ENCODE measurements at regions not wholly inside any gene's neighbourhood (a gene's known extent, or its start where the extent isn't known, plus 50 kb on each side); places are given as distances from the start of the nearest gene placed in this dataset.

DNA sequence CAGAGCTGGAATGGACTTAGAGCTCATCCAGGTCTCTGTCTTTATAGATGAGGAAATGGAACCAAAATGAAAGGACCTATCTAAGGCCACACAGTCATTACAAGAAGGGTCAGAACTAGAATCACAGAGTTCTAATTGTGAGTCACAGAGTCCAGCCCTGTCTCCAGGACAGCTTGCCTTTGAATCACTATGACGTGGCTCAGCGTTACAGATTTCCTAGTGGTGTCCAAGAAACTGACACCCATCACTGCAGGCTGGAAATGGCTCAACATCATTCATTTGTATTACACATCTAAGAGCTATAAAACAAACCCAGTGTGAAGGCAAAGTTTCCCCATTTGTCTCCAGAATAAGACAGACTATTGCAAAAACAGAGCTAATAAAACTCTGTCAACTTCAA is 164.3 kb upstream of the SIX2 start:
- intact Hi-C loops (cut with DNase I): no loop called here
- ATAC-seq: no peak

DNA sequence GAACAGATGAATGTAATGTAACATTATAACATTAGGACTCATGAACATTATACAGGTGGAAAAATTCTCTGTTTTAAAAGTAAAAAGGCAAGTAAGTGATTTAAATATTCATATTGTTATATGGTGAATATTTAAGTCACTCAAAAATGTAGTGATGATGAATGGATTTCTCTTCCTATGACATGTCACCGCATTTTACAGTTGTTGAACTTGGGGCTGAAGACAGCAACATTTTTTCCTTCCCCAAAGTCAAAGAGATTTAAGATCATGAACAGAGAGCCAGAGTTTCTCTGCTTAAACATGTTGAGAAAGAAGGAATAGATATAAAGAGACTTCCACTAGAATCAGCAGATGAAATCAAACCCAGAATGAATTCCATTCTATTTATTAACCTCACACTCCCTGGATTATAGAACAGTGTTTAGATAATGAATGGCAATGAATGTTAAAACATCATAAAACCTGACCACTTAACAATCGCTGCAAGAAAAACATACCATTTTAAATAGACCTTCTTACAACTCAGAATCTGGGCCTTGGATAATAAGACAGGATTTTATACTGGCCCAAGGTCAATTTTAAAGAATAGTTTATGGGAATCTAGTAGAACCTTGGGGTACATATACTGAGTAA is 163.6 kb upstream of the SIX2 start:
- Histone ChIP-seq H3K36me3 (replicated peaks in 1 of 2; ENCODE audit: insufficient read depth in 1 of 2, low read depth in 2 of 2) (no peaks in the 10 kb centered on the region), H3K9me3 (no peaks in the 10 kb centered on the region), H3K4me3 (no peak overlapping the region), H3K4me1 (peaks cover 20% of the 10 kb centered on the region), H3K27ac (no peak overlapping the region), H3K27me3 (no peaks in the 10 kb centered on the region)
- WGBS, 2 donors: 86 to 87% methylated on average over 2 of the region's 2 CpGs
- TF ChIP-seq, protein P1, sequence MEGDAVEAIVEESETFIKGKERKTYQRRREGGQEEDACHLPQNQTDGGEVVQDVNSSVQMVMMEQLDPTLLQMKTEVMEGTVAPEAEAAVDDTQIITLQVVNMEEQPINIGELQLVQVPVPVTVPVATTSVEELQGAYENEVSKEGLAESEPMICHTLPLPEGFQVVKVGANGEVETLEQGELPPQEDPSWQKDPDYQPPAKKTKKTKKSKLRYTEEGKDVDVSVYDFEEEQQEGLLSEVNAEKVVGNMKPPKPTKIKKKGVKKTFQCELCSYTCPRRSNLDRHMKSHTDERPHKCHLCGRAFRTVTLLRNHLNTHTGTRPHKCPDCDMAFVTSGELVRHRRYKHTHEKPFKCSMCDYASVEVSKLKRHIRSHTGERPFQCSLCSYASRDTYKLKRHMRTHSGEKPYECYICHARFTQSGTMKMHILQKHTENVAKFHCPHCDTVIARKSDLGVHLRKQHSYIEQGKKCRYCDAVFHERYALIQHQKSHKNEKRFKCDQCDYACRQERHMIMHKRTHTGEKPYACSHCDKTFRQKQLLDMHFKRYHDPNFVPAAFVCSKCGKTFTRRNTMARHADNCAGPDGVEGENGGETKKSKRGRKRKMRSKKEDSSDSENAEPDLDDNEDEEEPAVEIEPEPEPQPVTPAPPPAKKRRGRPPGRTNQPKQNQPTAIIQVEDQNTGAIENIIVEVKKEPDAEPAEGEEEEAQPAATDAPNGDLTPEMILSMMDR (IDR thresholded peaks at IDR 0.05): no peak
- TF ChIP-seq POLR2A (IDR thresholded peaks at IDR 0.05): no peak
- ATAC-seq (no peak), DNase-seq (no peak)
- intact Hi-C loops (cut with DNase I): no loop called here

More for the DNA sequence above, 164.3 kb upstream of the SIX2 start:
- peak in 2 of 4 donors; percentile 15 to 28 for DNase-seq
- no peak overlapping the region for H3K27ac ChIP-seq
- H3K36me3 ChIP-seq (replicated peaks in 1 of 2; ENCODE audit: insufficient read depth in 1 of 2, low read depth in 2 of 2): no peaks in the 10 kb centered on the region
- TF ChIP-seq POLR2A (IDR thresholded peaks at IDR 0.05): no peak
- TF ChIP-seq, protein P1 (IDR thresholded peaks at IDR 0.05): peak in 1 of 7 experiments; percentile 20
- H3K9me3 ChIP-seq: no peaks in the 10 kb centered on the region
- WGBS, 2 donors: 37 to 47% methylated on average over 2 of the region's 2 CpGs
- H3K4me3 ChIP-seq: no peak overlapping the region
- no peaks in the 10 kb centered on the region for H3K27me3 ChIP-seq
- peaks cover 16% of the 10 kb centered on the region for H3K4me1 ChIP-seq

GRCh38 chr2:45172142-45172541 is 162.9 kb upstream of the SIX2 start:
- Histone ChIP-seq H3K36me3 (replicated peaks in 1 of 2; ENCODE audit: insufficient read depth in 1 of 2, low read depth in 2 of 2) (no peaks in the 10 kb centered on the region), H3K27me3 (no peaks in the 10 kb centered on the region), H3K9me3 (no peaks in the 10 kb centered on the region), H3K4me3 (no peak overlapping the region), H3K27ac (no peak overlapping the region), H3K4me1 (peaks cover 21% of the 10 kb centered on the region)
- TF ChIP-seq POLR2A (IDR thresholded peaks at IDR 0.05): no peak
- TF ChIP-seq, protein P1 (IDR thresholded peaks at IDR 0.05): no peak
- no peak for ATAC-seq
- WGBS, 2 donors: 90 to 97% methylated on average over 1 of the region's 1 CpG
- intact Hi-C loops (cut with DNase I): no loop called here
- DNase-seq: no peak

- H3K27me3 ChIP-seq: no peaks in the 10 kb centered on the region
- WGBS, 2 donors: 44 to 53% methylated on average over 6 of the region's 6 CpGs
- no peak for TF ChIP-seq POLR2A (IDR thresholded peaks at IDR 0.05)
- TF ChIP-seq, protein P1 (IDR thresholded peaks at IDR 0.05): no peak
- ATAC-seq: no peak
- no peaks in the 10 kb centered on the region for H3K36me3 ChIP-seq (replicated peaks in 1 of 2; ENCODE audit: insufficient read depth in 1 of 2, low read depth in 2 of 2)
- no peak overlapping the region for H3K4me3 ChIP-seq
- H3K4me1 ChIP-seq: peaks cover 21% of the 10 kb centered on the region
- DNase-seq: peak in 1 of 4 donors; percentile 15
- intact Hi-C loops (cut with DNase I): no loop called here
- no peaks in the 10 kb centered on the region for H3K9me3 ChIP-seq
- H3K27ac ChIP-seq: no peak overlapping the region
Measured at GRCh38 chr2:45171136-45171501, 161.9 kb upstream of the SIX2 start.

All from body of pancreas (tissue), 4 donors.